ENCODE measurements at regions not wholly inside any gene's neighbourhood (a gene's known extent, or its start where the extent isn't known, plus 50 kb on each side); places are given as distances from the start of the nearest gene placed in this dataset.

DNA sequence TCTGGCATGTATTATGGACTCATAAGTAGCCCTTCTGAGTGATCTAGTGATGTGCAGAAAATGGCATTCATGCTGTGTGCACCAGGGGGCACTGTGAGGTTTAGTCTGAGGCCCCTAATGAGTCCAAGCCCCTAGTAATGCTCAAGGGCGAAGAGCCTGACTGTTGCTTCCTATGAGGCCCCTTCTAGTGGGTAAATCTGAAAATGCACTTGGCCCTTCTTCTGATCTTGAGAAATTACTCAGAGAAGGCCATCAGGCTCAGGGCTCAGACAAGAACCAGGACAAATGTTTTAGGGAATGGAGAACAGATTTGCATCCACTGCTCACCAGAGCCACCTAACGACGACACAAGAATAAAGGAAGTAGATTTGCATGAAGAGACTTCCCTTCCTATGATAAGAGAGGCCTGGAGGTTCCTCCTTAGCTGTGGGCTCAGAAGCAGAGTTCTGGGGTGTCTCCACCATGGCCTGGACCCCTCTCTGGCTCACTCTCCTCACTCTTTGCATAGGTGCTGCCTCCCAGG is 75.8 kb downstream of the GGTLC2 start:
- Mint-ChIP-seq H3K9me3 (ENCODE audit: insufficient read depth) (no peaks in the 10 kb centered on the region), H3K27me3 (no peaks in the 10 kb centered on the region), H3K27ac (peak overlapping the region; percentile 95), H3K4me3 (peak overlapping the region; percentile 60), H3K4me1 (peaks cover 52% of the 10 kb centered on the region)
- TF ChIP-seq EZH2 (IDR thresholded peaks at IDR 0.05; ENCODE audit: borderline replicate concordance, insufficient read depth, low read depth, low read length, poor library complexity, severe bottlenecking), result no peak
- TF ChIP-seq, protein P1, sequence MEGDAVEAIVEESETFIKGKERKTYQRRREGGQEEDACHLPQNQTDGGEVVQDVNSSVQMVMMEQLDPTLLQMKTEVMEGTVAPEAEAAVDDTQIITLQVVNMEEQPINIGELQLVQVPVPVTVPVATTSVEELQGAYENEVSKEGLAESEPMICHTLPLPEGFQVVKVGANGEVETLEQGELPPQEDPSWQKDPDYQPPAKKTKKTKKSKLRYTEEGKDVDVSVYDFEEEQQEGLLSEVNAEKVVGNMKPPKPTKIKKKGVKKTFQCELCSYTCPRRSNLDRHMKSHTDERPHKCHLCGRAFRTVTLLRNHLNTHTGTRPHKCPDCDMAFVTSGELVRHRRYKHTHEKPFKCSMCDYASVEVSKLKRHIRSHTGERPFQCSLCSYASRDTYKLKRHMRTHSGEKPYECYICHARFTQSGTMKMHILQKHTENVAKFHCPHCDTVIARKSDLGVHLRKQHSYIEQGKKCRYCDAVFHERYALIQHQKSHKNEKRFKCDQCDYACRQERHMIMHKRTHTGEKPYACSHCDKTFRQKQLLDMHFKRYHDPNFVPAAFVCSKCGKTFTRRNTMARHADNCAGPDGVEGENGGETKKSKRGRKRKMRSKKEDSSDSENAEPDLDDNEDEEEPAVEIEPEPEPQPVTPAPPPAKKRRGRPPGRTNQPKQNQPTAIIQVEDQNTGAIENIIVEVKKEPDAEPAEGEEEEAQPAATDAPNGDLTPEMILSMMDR (IDR thresholded peaks at IDR 0.05), result peak; percentile 78
- intact Hi-C loops (cut with micrococcal nuclease), result loop anchor here (1.0 to 2.0 kb wide), 2 partner anchors 33 to 236 kb away; no protein-coding TSS in a partner anchor
- POLR2A ChIA-PET, result interaction anchor here (1.3 to 1.5 kb wide), 3 partner anchors 9 to 215 kb away, joined by 3 to 4 read pairs (median 3); no protein-coding TSS in a partner anchor
- ATAC-seq (ENCODE audit: low read depth), result peak; percentile 79
- 60% methylated on average over 1 of the region's 3 CpGs for WGBS (ENCODE audit: insufficient coverage)
- H4K20me1 ChIP-seq (ENCODE audit: control insufficient read depth, insufficient read depth, low read length, poor library complexity, severe bottlenecking), result no peaks in the 10 kb centered on the region
- H3K36me3 ChIP-seq (replicated peaks in 1 of 2; ENCODE audit: control extremely low read depth in 1 of 2, control insufficient read depth in 1 of 2, extremely low read depth in 1 of 2, insufficient read depth in 2 of 2, low read length in 1 of 2), result no peaks in the 10 kb centered on the region
- peak overlapping the region; percentile 45 for H3K9ac ChIP-seq (ENCODE audit: low read length)
- peaks cover 0 to 6% (median 1%) of the 10 kb centered on the region in 3 donors for H3K9me3 ChIP-seq (ENCODE audit: control extremely low read depth in 1 of 3, control insufficient read depth in 2 of 3, insufficient read depth in 1 of 3, low read length in 2 of 3)
- peaks cover 43% of the 10 kb centered on the region in 2 donors for H3K4me1 ChIP-seq (ENCODE audit: control insufficient read depth in 2 of 2, insufficient read depth in 2 of 2, low read length in 2 of 2)
- peak; percentile 86 for DNase-seq
- peak overlapping the region; percentile 92 to 96 for H3K27ac ChIP-seq (ENCODE audit: low read length in 2 of 2)
- H2AFZ ChIP-seq (ENCODE audit: insufficient read depth, low read depth, low read length, poor library complexity, severe bottlenecking), result peak overlapping the region; percentile 24
- H3K79me2 ChIP-seq (ENCODE audit: control insufficient read depth, insufficient read depth, low read length), result no peaks in the 10 kb centered on the region
- CTCF ChIA-PET, result interaction anchor here (0.6 to 5.2 kb wide), 23 partner anchors 8 to 340 kb away, joined by 3 to 63 read pairs (median 5); no protein-coding TSS in a partner anchor
- no peaks in the 10 kb centered on the region for H3K27me3 ChIP-seq (replicated peaks in 1 of 4; ENCODE audit: control extremely low read depth in 1 of 4, control insufficient read depth in 3 of 4, insufficient read depth in 4 of 4, low read length in 3 of 4)
- H3K4me2 ChIP-seq (replicated peaks; ENCODE audit: low read depth, low read length, poor library complexity, severe bottlenecking), result peak overlapping the region; percentile 80
- peak overlapping the region in 4 of 5 experiments; percentile 32 to 47 (median 38) for H3K4me3 ChIP-seq (ENCODE audit: control extremely low read depth in 1 of 5, extremely low read depth in 1 of 5, insufficient read depth in 1 of 5, low read depth in 2 of 5, low read length in 4 of 5)

- 18% methylated on average over 4 of the region's 6 CpGs for WGBS (ENCODE audit: insufficient coverage)
- peaks cover 0 to 6% (median 1%) of the 10 kb centered on the region in 3 donors for H3K9me3 ChIP-seq (ENCODE audit: control extremely low read depth in 1 of 3, control insufficient read depth in 2 of 3, insufficient read depth in 1 of 3, low read length in 2 of 3)
- DNase-seq (peak; percentile 77), ATAC-seq (ENCODE audit: low read depth) (peak; percentile 76)
- intact Hi-C loops (cut with micrococcal nuclease), result loop anchor here (1.0 to 2.0 kb wide), 3 partner anchors 27 to 236 kb away; no protein-coding TSS in a partner anchor
- CTCF ChIA-PET, result interaction anchor here (0.6 to 5.2 kb wide), 24 partner anchors 9 to 340 kb away, joined by 3 to 63 read pairs (median 4); no protein-coding TSS in a partner anchor
- H3K27ac ChIP-seq (ENCODE audit: low read length in 2 of 2), result peak overlapping the region; percentile 92 to 96
- no peaks in the 10 kb centered on the region for H3K9me3 Mint-ChIP-seq (ENCODE audit: insufficient read depth)
- POLR2A ChIA-PET, result interaction anchor here (1.3 to 1.5 kb wide), 3 partner anchors 9 to 215 kb away, joined by 3 to 4 read pairs (median 3); no protein-coding TSS in a partner anchor
- no peaks in the 10 kb centered on the region for H3K79me2 ChIP-seq (ENCODE audit: control insufficient read depth, insufficient read depth, low read length)
- no peak for TF ChIP-seq EZH2 (IDR thresholded peaks at IDR 0.05; ENCODE audit: borderline replicate concordance, insufficient read depth, low read depth, low read length, poor library complexity, severe bottlenecking)
- TF ChIP-seq, protein P1 (IDR thresholded peaks at IDR 0.05), result no peak
- H3K4me3 ChIP-seq (ENCODE audit: control extremely low read depth in 1 of 5, extremely low read depth in 1 of 5, insufficient read depth in 1 of 5, low read depth in 2 of 5, low read length in 4 of 5), result peak overlapping the region in 4 of 5 experiments; percentile 32 to 47 (median 38)
- no peaks in the 10 kb centered on the region for H3K27me3 ChIP-seq (replicated peaks in 1 of 4; ENCODE audit: control extremely low read depth in 1 of 4, control insufficient read depth in 3 of 4, insufficient read depth in 4 of 4, low read length in 3 of 4)
- peak overlapping the region; percentile 60 for H3K4me3 Mint-ChIP-seq
- H3K4me1 ChIP-seq (ENCODE audit: control insufficient read depth in 2 of 2, insufficient read depth in 2 of 2, low read length in 2 of 2), result peaks cover 38% of the 10 kb centered on the region in 2 donors
- H4K20me1 ChIP-seq (ENCODE audit: control insufficient read depth, insufficient read depth, low read length, poor library complexity, severe bottlenecking), result no peaks in the 10 kb centered on the region
- H2AFZ ChIP-seq (ENCODE audit: insufficient read depth, low read depth, low read length, poor library complexity, severe bottlenecking), result peak overlapping the region; percentile 24
- no peaks in the 10 kb centered on the region for H3K36me3 ChIP-seq (replicated peaks in 1 of 2; ENCODE audit: control extremely low read depth in 1 of 2, control insufficient read depth in 1 of 2, extremely low read depth in 1 of 2, insufficient read depth in 2 of 2, low read length in 1 of 2)
- H3K4me1 Mint-ChIP-seq, result peaks cover 46% of the 10 kb centered on the region
- H3K9ac ChIP-seq (ENCODE audit: low read length), result peak overlapping the region; percentile 45
- H3K27ac Mint-ChIP-seq, result peak overlapping the region; percentile 95
- H3K27me3 Mint-ChIP-seq, result no peaks in the 10 kb centered on the region
- peak overlapping the region; percentile 80 for H3K4me2 ChIP-seq (replicated peaks; ENCODE audit: low read depth, low read length, poor library complexity, severe bottlenecking)
These were observed 76.4 kb downstream of the GGTLC2 start for GRCh38 chr22:22720724-22721261.
